GM19238 (cell line): ENCODE measurements at regions not wholly inside any gene's neighbourhood (a gene's known extent, or its start where the extent isn't known, plus 50 kb on each side); places are given as distances from the start of the nearest gene placed in this dataset.
"Not testable (repeated sequence)": the region's sequence is repeated elsewhere in the genome, so short reads cannot be mapped to it uniquely, and the experiment has no call there.

Experiments
- DNase-seq: peaks from one replicate; pipeline ENCODE4 v3.0.0; 2011; ENCODE audit warnings: low spot score; ENCODE audit not compliant: insufficient read length

DNA sequence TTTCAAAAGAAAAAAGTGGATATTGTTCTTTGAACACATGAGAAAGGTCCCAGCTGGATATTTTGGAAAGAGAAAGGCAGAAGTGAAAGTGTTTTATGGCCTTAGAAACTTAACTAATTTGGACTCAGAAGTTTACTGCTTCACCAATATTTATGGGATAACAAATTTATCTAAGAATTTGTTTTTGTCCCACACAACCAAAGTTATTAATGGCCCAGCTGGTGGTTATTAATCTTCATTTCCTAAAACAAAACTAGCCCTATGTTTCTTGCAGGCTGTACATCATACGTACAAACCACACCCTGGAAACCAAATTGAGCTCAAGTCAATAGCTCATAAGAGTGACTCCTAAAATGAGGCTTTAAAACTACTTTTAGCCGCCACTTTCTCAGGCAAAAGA is 372.9 kb upstream of the LMCD1 start:
- no peak for DNase-seq

DNA sequence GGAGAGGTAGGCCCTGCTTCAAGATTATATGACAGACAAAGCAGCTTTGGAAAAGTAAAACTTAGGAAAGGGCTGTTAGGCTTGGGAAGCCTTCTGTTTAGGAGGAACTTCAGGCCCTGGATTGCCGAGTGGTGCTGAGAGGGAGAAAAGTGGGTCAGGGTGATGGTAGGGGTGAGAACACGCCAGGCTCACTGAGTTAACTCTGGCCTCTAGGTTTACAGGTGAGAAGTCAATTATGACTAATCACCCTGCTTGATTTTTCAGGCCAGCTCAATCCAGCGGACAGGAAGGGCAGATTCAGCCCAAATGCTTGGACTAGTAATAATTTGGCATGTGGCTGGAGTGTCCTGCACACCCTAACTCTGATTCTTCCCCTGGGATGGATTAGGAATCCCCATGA is 365.1 kb upstream of the LMCD1 start:
- DNase-seq = no peak

DNA sequence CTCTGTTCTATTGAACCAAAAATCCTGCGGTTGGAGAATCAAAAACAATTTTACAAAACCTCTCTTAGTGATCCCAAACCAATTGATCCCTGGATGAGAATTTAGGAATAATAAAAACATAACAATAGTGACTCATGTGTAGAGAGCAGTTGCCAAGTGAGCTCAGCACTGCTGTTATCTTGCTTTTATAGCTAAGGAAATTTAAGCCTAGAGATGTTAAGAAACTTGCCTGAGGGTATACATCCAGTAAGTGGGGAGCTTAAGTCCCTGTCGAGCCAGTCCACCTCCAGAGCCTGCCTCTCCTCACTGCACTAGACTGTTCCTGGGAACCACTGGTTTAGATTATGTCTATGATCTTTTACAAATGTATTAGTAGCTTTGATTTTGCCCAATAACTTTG is 358.4 kb upstream of the LMCD1 start:
- no peak for DNase-seq

DNA sequence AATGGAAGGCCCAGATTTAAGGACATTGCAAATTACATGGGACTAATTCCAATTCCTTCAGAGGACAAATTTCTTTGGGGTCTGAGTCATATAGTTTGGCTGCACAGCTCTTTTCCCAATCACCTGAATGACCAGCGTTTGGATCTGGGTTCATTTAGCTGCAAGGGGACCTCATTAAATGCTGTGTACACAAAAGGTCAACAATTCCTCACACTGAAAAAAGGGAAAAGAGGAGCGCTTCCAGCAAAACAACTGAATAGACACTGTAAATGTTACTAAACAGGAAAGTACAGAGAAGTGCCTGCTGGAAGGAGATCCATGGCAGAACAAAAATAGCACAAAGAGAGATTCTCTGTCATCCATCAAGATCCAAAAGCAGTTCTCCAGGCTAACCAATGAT is 356.0 kb upstream of the LMCD1 start:
- no peak for DNase-seq

DNA sequence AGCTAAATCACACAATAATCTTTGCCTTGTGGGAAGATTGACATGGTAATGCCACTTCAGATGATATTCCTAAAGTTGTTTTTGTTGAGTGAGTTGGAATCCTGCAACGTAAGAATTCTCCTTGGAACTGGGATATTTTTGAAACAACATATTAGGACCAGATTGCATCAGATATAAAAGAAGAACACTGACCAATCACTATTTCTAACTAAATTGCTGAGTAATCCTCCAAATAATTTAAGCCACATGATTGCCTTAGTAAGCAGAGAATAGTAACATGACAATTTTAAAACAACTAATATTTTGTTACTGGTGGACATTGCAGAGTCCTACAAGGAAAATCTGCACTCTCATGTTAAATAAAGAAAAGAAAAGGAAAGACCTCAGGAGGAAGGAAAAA is 353.9 kb upstream of the LMCD1 start:
- DNase-seq = no peak

DNA sequence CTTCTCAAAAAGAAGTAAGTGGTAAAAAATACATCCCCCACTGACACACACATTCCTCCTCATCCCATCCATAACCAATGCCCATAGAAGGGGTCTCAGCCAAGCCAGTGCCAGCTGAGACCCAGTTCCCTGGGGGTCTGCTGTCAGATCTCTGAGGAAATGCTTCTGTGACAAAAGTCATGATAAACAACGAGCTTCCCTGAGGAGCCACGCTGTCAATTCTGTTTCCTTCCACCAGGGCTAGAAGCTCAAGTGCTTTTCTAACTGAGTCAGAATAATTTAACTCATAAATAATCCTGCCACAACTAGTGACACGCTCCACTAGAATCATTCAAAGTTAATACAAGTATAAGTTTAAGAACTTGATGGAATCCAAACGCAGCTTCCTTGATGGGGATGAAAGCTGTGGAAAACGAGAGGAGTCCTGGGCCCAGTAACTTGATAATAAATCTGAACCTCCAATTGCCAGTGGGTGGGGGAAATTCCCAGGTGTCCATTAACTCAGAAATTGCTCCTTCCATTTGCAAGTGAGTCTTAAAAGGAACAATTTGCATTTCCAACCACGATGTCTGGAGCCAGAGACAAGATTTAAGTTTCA is 348.7 kb upstream of the LMCD1 start:
- DNase-seq = no peak

DNA sequence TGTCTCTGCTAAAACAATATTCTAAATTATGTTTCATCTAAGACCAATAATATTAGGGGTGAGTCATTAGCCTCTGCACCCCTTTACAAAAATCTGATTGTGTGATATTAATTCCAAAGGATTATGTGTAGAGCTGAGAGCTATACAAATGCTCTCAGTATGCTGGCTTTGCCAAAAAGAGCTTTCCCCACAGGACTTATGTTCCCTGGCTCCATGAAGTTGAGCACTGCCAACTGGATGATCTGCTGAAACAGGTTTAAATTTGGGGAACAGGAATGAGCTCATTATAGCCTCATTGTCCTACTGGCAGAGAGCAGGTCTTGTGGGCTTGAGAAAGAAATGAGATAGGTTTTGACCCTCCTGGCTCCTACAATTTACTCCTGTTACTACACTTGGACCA is 347.8 kb upstream of the LMCD1 start:
- no peak for DNase-seq

DNA sequence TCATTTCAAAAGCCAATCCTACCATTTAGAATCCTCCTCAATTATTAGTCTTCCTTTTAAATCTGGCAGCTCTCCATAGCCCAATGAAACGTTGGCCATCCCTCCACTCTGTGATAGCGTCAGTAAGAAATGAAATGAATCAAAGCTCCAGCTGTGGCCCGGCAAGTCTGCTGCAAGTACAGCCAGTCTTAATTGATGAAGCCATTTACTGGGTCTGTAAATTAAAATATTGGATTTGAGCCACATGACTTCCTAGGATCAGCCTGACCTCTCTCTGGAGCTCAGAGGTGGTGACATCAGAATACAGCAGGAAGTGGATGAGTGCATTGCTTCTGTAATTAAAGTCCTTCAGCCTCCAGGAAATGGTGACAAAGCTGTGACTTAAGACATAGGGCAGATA is 347.0 kb upstream of the LMCD1 start:
- no peak for DNase-seq

DNA sequence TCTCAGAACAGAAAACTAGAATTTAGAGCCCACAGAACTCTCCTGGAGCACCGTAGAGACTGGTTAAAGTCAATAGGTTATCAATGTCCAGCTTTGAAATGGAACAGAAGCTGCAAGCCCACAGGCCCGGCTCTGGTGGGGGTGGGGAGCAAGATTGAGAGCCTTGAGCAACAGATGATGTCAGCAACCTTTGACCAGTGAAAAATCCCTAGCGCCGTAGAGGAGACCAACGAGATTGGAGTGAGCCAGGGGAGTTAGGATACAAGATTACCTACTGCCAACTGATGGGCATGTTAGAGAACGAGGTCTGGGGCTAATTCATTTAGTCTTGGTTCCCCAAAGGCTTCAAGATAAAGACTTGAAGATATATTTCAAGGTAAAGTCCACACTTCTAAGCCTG is 345.5 kb upstream of the LMCD1 start:
- no peak for DNase-seq

GRCh38 chr3:8156831-8157230 is 344.8 kb upstream of the LMCD1 start:
- no peak for DNase-seq

GRCh38 chr3:8157640-8158039 is 344.0 kb upstream of the LMCD1 start:
- DNase-seq = no peak

DNA sequence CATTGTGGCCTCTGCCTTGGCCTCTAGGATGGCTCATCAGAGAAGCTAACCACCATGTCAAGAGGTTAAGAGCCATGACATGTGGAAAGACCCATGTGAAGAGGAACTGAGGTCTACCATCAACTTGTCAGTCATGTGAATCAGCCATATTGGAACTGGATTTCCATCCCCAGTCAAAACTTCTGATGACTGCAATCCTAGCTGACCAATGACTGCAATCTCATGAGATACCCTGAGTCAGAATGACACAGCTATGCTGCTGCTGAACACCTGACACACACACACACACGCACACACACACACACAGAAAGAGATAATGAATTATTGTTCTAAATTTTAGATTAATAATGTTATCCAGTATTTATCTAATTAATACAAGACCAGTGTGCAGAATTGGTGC is 337.5 kb upstream of the LMCD1 start:
- DNase-seq = no peak

DNA sequence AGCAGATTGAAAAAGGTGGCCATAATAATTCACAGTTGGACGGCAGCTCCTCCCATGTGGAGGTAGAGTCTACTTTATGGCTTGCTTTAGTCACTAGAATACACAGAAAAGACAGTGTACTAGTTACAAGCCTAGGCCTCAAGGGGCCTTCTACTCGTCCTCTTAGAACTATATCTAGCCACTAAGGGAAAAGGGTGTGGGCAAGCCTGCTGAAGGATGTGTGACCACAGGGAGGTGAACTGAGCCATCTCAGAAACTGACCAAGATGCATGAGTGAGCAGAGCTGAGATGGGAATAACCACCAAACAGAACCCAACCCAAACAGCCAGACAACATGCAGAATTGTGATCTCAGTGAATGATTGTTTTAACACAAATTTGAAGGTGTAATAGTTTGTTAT is 335.6 kb upstream of the LMCD1 start:
- no peak for DNase-seq

DNA sequence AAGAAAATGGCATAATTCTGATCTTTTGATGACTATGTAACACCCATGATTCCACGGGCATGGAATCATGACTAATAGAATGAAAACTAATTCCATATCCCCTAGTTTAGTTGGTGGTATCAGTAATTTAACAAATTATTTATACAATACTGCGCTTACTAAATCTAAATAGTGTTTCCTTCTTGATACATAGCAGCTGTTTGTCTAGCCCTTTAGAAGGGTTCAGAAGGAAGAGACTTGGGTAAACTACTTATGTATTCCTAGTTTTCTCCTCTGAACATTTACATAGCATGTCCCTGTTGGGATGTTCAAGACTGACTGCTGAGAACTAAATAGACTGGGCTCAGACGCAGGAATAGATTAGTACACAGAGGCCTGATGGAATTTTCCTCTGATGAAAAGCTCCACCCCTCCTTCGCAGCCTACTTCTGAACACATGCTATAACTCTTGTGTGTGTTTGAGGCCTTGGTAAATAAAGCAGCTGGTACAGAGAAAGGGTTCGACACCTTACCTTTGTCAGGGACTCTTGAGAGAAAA is 330.6 kb upstream of the LMCD1 start:
- DNase-seq = no peak

- DNase-seq = no peak
These were observed 327.7 kb upstream of the LMCD1 start for GRCh38 chr3:8173892-8174291.

- DNase-seq = not testable (repeated sequence)
These were observed 324.7 kb upstream of the LMCD1 start for GRCh38 chr3:8176759-8177483.

GRCh38 chr3:8178516-8178915 is 323.1 kb upstream of the LMCD1 start:
- not testable (repeated sequence) for DNase-seq

DNA sequence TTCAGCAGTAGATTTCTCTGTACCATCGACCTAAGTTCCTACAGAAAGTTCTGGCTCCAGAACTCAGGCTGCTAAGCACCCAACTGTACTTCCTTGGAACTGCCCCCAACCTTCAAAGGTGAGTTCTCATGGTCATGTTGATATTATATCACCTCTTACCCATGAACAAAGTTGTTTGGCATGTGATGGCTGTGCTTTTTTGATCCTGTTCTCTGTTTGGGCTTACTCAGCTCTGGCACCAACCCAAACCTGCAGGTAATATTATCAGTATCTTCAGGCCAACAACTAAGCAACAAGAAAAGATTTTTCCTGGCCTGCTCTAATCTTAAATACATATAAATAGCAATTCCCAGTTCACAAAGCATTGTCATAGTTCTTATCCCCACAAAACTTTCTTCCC is 318.7 kb upstream of the LMCD1 start:
- DNase-seq = no peak

DNA sequence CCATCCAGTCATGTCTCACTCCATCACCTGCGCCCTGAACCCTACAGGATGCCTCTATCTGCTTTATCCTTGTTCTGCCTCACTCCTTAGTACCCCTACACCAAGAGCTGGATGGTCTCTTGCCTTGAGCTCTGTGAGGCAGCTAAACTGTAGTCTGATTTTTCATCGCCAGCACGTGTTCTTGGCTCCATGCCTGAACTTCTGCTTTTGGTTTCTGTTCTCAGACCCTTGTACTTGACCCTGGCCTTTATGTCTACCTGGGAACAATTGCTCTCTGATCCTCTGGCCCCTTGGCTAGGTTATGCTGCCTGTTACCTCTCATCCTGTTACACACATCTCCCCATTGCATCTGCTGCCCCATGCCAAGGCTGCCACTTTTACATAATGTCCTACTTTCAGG is 318.0 kb upstream of the LMCD1 start:
- DNase-seq = no peak

- DNase-seq = no peak
These were observed 315.4 kb upstream of the LMCD1 start for GRCh38 chr3:8186213-8186612.

- no peak for DNase-seq
These were observed 313.6 kb upstream of the LMCD1 start for GRCh38 chr3:8187996-8188395.

GRCh38 chr3:8189051-8189450 is 312.6 kb upstream of the LMCD1 start:
- no peak for DNase-seq

- no peak for DNase-seq
These were observed 310.2 kb upstream of the LMCD1 start for GRCh38 chr3:8191406-8191805.
